ENCODE measurements at regions not wholly inside any gene's neighbourhood (a gene's known extent, or its start where the extent isn't known, plus 50 kb on each side); places are given as distances from the start of the nearest gene placed in this dataset.

GRCh38 chr3:165283328-165283727 lies 87.1 kb upstream of the SLITRK3 start:
- no peak for DNase-seq
- TF ChIP-seq, protein P1, sequence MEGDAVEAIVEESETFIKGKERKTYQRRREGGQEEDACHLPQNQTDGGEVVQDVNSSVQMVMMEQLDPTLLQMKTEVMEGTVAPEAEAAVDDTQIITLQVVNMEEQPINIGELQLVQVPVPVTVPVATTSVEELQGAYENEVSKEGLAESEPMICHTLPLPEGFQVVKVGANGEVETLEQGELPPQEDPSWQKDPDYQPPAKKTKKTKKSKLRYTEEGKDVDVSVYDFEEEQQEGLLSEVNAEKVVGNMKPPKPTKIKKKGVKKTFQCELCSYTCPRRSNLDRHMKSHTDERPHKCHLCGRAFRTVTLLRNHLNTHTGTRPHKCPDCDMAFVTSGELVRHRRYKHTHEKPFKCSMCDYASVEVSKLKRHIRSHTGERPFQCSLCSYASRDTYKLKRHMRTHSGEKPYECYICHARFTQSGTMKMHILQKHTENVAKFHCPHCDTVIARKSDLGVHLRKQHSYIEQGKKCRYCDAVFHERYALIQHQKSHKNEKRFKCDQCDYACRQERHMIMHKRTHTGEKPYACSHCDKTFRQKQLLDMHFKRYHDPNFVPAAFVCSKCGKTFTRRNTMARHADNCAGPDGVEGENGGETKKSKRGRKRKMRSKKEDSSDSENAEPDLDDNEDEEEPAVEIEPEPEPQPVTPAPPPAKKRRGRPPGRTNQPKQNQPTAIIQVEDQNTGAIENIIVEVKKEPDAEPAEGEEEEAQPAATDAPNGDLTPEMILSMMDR (IDR thresholded peaks at IDR 0.05), result no peak
- TF ChIP-seq POLR2A (IDR thresholded peaks at IDR 0.05) (no peak), POLR2AphosphoS5 (IDR thresholded peaks at IDR 0.05) (no peak)
- Histone ChIP-seq H3K9me3 (no peaks in the 10 kb centered on the region), H3K27ac (no peak overlapping the region), H3K4me3 (no peak overlapping the region), H3K27me3 (no peaks in the 10 kb centered on the region), H3K36me3 (no peaks in the 10 kb centered on the region), H3K4me1 (no peaks in the 10 kb centered on the region)
- ATAC-seq (ENCODE audit: low FRiP score in 2 of 2), result no peak
- 80 to 85% methylated on average over 5 of the region's 5 CpGs for WGBS, 2 donors

DNA sequence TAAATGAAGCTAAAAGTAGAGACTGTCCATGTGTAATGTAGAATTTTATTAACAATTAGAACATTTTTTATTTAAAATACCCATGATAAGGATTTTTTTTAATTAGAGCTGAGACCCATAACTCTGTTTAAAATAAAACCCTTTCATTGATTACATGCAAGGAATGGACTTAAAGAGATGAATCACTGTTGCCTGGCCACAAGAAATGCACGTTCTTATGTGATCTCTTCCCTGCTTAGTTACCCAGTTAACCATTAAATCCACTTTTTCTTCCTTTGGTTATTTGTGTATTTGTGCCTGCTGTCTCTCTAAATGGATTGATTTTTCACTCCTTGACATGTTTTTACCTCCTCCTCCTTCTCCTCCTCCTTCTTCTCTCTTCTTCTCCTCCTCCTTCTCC lies 83.3 kb upstream of the SLITRK3 start:
- TF ChIP-seq EP300 (IDR thresholded peaks at IDR 0.05), result no peak
- TF ChIP-seq POLR2AphosphoS5 (IDR thresholded peaks at IDR 0.05), result no peak
- TF ChIP-seq, protein P1 (IDR thresholded peaks at IDR 0.05), result no peak
- no peak for TF ChIP-seq POLR2A (IDR thresholded peaks at IDR 0.05)
- no peak for DNase-seq
- Histone ChIP-seq H3K27me3 (no peaks in the 10 kb centered on the region), H3K4me3 (no peak overlapping the region), H3K36me3 (no peaks in the 10 kb centered on the region), H3K9me3 (no peaks in the 10 kb centered on the region), H3K4me1 (no peaks in the 10 kb centered on the region), H3K27ac (no peak overlapping the region)
- ATAC-seq (ENCODE audit: low FRiP score in 2 of 2), result no peak
- WGBS, 2 donors, result 50 to 72% methylated on average over 1 of the region's 1 CpG

DNA sequence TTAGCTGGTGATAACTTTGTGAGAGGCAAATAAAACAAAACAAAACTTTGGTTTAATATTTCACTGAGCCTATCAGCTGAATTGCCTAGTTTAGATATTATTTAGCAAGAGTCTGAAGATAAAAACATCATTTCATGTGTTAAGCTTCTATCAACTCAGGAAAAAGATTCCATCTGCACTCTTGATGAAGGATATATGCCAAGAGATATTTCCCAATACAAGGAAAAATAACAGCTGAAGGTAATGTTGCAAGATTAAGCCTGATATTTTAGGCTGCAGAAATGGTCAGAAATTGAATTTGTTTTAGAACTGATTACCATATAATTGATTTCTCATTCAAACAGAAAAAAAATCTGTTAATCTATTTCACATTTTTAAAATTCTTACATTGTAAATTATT lies 77.2 kb upstream of the SLITRK3 start:
- no peak for ATAC-seq (ENCODE audit: low FRiP score in 2 of 2)
- no peak for DNase-seq
- Histone ChIP-seq H3K36me3 (no peaks in the 10 kb centered on the region), H3K27ac (no peak overlapping the region), H3K27me3 (no peaks in the 10 kb centered on the region), H3K4me1 (no peaks in the 10 kb centered on the region), H3K4me3 (no peak overlapping the region), H3K9me3 (no peaks in the 10 kb centered on the region)
- TF ChIP-seq EP300 (IDR thresholded peaks at IDR 0.05) (no peak), POLR2A (IDR thresholded peaks at IDR 0.05) (no peak), POLR2AphosphoS5 (IDR thresholded peaks at IDR 0.05) (no peak)
- TF ChIP-seq, protein P1 (IDR thresholded peaks at IDR 0.05), result no peak

DNA sequence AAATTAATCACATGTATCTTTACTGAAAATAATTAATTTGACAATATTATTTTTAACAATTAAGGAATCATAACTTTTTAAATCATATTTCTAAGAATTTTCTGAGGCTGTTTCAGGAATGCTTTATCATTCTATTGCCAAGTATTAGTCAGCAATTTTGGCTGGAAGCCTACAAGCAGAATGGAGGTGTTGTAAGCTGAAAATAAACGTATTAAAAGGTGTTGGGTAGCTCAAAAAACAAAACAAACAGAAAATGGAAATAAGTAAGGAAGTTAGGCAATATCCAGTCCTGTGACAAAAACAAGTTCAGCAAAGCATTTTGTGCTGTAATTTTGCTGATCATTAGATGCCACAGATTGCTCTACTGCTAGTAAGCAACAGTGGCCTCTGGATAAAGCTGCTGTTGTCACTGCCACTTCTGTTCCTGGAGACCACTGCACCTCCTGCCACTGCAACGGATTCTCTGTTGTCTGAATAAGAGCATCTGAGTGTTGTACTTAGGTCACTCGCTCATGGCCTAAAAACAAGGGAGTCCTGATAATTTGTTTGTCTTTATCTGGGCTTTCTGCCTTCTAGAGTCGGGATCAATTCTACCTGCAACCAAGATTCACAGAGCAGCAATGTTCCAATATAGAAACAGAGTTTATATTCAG lies 63.5 kb upstream of the SLITRK3 start:
- no peak overlapping the region for H3K27ac ChIP-seq
- DNase-seq, result no peak

More for the DNA sequence above, 63.5 kb upstream of the SLITRK3 start:
- ATAC-seq (ENCODE audit: low FRiP score in 2 of 2), result no peak
- no peaks in the 10 kb centered on the region for H3K4me1 ChIP-seq
- WGBS, 2 donors, result 46 to 49% methylated on average over 4 of the region's 4 CpGs
- no peaks in the 10 kb centered on the region for H3K9me3 ChIP-seq
- H3K4me3 ChIP-seq, result no peak overlapping the region
- H3K36me3 ChIP-seq, result no peaks in the 10 kb centered on the region
- H3K27me3 ChIP-seq, result no peaks in the 10 kb centered on the region
- TF ChIP-seq EP300 (IDR thresholded peaks at IDR 0.05) (no peak), POLR2AphosphoS5 (IDR thresholded peaks at IDR 0.05) (no peak), POLR2A (IDR thresholded peaks at IDR 0.05) (no peak)
- TF ChIP-seq, protein P1 (IDR thresholded peaks at IDR 0.05), result no peak

All from upper lobe of left lung (tissue), 6 donors.